ENCODE measurements at regions not wholly inside any gene's neighbourhood (a gene's known extent, or its start where the extent isn't known, plus 50 kb on each side); places are given as distances from the start of the nearest gene placed in this dataset.
A peak's percentile ranks its signal among the peaks of the same experiment; 100 is the strongest.

- Histone ChIP-seq H3K9me3 (ENCODE audit: control insufficient read depth, insufficient read depth, low read depth, low read length) (no peaks in the 10 kb centered on the region), H4K20me1 (ENCODE audit: control insufficient read depth, extremely low read depth, insufficient read depth, low read length) (no peaks in the 10 kb centered on the region), H3K4me2 (ENCODE audit: extremely low read depth, insufficient read depth, low read length) (no peak overlapping the region), H3K79me2 (ENCODE audit: control insufficient read depth, insufficient read depth, low read length) (no peaks in the 10 kb centered on the region), H3K9ac (ENCODE audit: insufficient read depth, low read length) (no peak overlapping the region), H3K4me1 (ENCODE audit: control insufficient read depth, extremely low read depth, insufficient read depth, low read length) (no peaks in the 10 kb centered on the region), H3K27ac (ENCODE audit: insufficient read depth, low read length) (no peak overlapping the region), H3K4me3 (replicated peaks in 1 of 4; ENCODE audit: control extremely low read depth in 1 of 4, insufficient read depth in 1 of 4, low read depth in 3 of 4, low read length in 4 of 4) (no peak overlapping the region), H2AFZ (ENCODE audit: low read length) (no peak overlapping the region), H3K27me3 (ENCODE audit: control insufficient read depth, insufficient read depth, low read length) (no peaks in the 10 kb centered on the region), H3K36me3 (ENCODE audit: control insufficient read depth, insufficient read depth, low read length) (no peaks in the 10 kb centered on the region)
- peak in 1 of 2 donors; percentile 43 for DNase-seq (ENCODE audit: low read depth in 2 of 2)
- TF ChIP-seq, protein P1, sequence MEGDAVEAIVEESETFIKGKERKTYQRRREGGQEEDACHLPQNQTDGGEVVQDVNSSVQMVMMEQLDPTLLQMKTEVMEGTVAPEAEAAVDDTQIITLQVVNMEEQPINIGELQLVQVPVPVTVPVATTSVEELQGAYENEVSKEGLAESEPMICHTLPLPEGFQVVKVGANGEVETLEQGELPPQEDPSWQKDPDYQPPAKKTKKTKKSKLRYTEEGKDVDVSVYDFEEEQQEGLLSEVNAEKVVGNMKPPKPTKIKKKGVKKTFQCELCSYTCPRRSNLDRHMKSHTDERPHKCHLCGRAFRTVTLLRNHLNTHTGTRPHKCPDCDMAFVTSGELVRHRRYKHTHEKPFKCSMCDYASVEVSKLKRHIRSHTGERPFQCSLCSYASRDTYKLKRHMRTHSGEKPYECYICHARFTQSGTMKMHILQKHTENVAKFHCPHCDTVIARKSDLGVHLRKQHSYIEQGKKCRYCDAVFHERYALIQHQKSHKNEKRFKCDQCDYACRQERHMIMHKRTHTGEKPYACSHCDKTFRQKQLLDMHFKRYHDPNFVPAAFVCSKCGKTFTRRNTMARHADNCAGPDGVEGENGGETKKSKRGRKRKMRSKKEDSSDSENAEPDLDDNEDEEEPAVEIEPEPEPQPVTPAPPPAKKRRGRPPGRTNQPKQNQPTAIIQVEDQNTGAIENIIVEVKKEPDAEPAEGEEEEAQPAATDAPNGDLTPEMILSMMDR (conservative IDR thresholded peaks at IDR 0.05 in 1 of 2, IDR thresholded peaks at IDR 0.05 in 1 of 2; ENCODE audit: low read depth in 1 of 2, low read length in 2 of 2): no peak
- TF ChIP-seq EZH2 (IDR thresholded peaks at IDR 0.05; ENCODE audit: low read length, missing control alignments): no peak
Measured at GRCh38 chr6:91132461-91132860, 545.6 kb upstream of the MAP3K7 start.

DNA sequence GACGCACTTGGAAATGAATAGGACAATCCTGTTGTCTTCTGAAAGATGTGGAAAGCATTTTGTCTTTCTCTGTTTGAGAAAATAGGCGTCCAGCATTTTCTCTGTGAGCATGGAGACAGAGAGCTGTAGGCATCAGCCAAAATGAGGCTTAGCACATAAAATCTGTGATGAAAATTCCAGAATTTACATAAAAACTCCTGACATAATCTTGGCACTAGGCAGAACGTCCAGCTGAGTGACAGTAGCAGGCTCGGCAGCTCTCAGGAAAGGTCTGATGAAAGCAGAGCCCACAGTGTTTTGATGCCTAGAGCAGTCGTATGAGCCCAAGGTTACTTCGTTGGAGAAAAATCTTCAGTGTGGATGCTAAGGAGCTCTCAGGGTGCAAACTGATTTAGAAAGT is 543.3 kb upstream of the MAP3K7 start:
- H3K79me2 ChIP-seq (ENCODE audit: control insufficient read depth, insufficient read depth, low read length): no peaks in the 10 kb centered on the region
- no peak overlapping the region for H3K4me3 ChIP-seq (replicated peaks in 1 of 4; ENCODE audit: control extremely low read depth in 1 of 4, insufficient read depth in 1 of 4, low read depth in 3 of 4, low read length in 4 of 4)
- H3K36me3 ChIP-seq (ENCODE audit: control insufficient read depth, insufficient read depth, low read length): no peaks in the 10 kb centered on the region
- no peak overlapping the region for H3K4me2 ChIP-seq (ENCODE audit: extremely low read depth, insufficient read depth, low read length)
- H2AFZ ChIP-seq (ENCODE audit: low read length): no peak overlapping the region
- TF ChIP-seq, protein P1 (conservative IDR thresholded peaks at IDR 0.05 in 1 of 2, IDR thresholded peaks at IDR 0.05 in 1 of 2; ENCODE audit: low read depth in 1 of 2, low read length in 2 of 2): no peak
- no peak for TF ChIP-seq EZH2 (IDR thresholded peaks at IDR 0.05; ENCODE audit: low read length, missing control alignments)
- no peak overlapping the region for H3K27ac ChIP-seq (ENCODE audit: insufficient read depth, low read length)
- no peak overlapping the region for H3K9ac ChIP-seq (ENCODE audit: insufficient read depth, low read length)
- no peaks in the 10 kb centered on the region for H3K27me3 ChIP-seq (ENCODE audit: control insufficient read depth, insufficient read depth, low read length)
- no peaks in the 10 kb centered on the region for H3K4me1 ChIP-seq (ENCODE audit: control insufficient read depth, extremely low read depth, insufficient read depth, low read length)
- H3K9me3 ChIP-seq (ENCODE audit: control insufficient read depth, insufficient read depth, low read depth, low read length): no peaks in the 10 kb centered on the region
- no peaks in the 10 kb centered on the region for H4K20me1 ChIP-seq (ENCODE audit: control insufficient read depth, extremely low read depth, insufficient read depth, low read length)
- no peak for DNase-seq (ENCODE audit: low read depth in 2 of 2)

DNA sequence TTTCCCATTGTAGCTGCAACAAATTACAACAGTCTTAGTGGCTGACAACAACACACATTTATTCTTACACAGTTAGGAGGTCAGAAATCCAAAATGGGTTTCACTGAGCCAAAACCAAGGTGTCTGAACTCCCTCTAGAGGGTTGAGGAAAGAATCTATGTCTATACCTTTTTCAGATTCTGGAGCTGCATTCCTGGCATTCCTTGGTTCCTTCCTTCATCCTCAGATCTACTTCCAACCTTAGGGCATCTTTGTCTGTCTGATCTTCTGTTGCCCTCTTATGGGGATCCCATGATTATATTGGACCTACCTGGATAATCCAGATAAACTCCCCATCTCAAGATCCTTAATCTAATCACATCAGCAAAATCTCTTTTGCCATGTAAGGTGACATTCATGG is 540.9 kb upstream of the MAP3K7 start:
- H3K9ac ChIP-seq (ENCODE audit: insufficient read depth, low read length): no peak overlapping the region
- H3K4me1 ChIP-seq (ENCODE audit: control insufficient read depth, extremely low read depth, insufficient read depth, low read length): no peaks in the 10 kb centered on the region
- H3K36me3 ChIP-seq (ENCODE audit: control insufficient read depth, insufficient read depth, low read length): no peaks in the 10 kb centered on the region
- H3K4me3 ChIP-seq (replicated peaks in 1 of 4; ENCODE audit: control extremely low read depth in 1 of 4, insufficient read depth in 1 of 4, low read depth in 3 of 4, low read length in 4 of 4): no peak overlapping the region
- no peak for DNase-seq (ENCODE audit: low read depth in 2 of 2)
- no peaks in the 10 kb centered on the region for H3K9me3 ChIP-seq (ENCODE audit: control insufficient read depth, insufficient read depth, low read depth, low read length)
- no peak overlapping the region for H3K27ac ChIP-seq (ENCODE audit: insufficient read depth, low read length)
- no peaks in the 10 kb centered on the region for H3K79me2 ChIP-seq (ENCODE audit: control insufficient read depth, insufficient read depth, low read length)
- no peaks in the 10 kb centered on the region for H3K27me3 ChIP-seq (ENCODE audit: control insufficient read depth, insufficient read depth, low read length)
- TF ChIP-seq, protein P1 (conservative IDR thresholded peaks at IDR 0.05 in 1 of 2, IDR thresholded peaks at IDR 0.05 in 1 of 2; ENCODE audit: low read depth in 1 of 2, low read length in 2 of 2): no peak
- TF ChIP-seq EZH2 (IDR thresholded peaks at IDR 0.05; ENCODE audit: low read length, missing control alignments): no peak
- no peaks in the 10 kb centered on the region for H4K20me1 ChIP-seq (ENCODE audit: control insufficient read depth, extremely low read depth, insufficient read depth, low read length)
- H2AFZ ChIP-seq (ENCODE audit: low read length): no peak overlapping the region
- no peak overlapping the region for H3K4me2 ChIP-seq (ENCODE audit: extremely low read depth, insufficient read depth, low read length)

Data from fibroblast of lung (primary cell).